COR-L47 (cell line): ENCODE measurements at regions not wholly inside any gene's neighbourhood (a gene's known extent, or its start where the extent isn't known, plus 50 kb on each side); places are given as distances from the start of the nearest gene placed in this dataset.

Experiments
- DNase-seq: peaks from one replicate; lab custom pipeline; 2025; lab: John Stamatoyannopoulos, UW

GRCh38 chr1:232445361-232446106, 184.4 kb downstream of the SIPA1L2 start:
- no peak for DNase-seq

GRCh38 chr1:232443372-232443771, 186.6 kb downstream of the SIPA1L2 start:
- DNase-seq: no peak

DNA sequence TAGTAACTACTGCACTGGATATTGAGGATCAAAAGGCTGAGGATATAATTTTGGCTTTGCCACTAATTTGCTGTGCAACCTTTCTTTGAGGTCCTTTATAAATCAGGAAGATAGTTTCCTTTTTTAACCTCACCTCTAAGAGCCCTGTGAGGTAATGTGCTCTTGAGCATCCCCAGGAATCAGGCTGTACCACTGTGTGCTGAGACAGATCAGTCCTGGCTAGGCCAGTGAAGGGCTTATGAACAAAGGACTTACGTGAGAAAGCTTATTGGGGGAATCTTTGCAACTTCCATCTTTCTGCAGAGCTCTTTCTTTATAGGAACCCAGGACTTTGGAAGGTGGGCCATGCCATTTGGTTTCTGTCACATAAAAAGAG, 188.9 kb downstream of the SIPA1L2 start:
- no peak for DNase-seq

DNA sequence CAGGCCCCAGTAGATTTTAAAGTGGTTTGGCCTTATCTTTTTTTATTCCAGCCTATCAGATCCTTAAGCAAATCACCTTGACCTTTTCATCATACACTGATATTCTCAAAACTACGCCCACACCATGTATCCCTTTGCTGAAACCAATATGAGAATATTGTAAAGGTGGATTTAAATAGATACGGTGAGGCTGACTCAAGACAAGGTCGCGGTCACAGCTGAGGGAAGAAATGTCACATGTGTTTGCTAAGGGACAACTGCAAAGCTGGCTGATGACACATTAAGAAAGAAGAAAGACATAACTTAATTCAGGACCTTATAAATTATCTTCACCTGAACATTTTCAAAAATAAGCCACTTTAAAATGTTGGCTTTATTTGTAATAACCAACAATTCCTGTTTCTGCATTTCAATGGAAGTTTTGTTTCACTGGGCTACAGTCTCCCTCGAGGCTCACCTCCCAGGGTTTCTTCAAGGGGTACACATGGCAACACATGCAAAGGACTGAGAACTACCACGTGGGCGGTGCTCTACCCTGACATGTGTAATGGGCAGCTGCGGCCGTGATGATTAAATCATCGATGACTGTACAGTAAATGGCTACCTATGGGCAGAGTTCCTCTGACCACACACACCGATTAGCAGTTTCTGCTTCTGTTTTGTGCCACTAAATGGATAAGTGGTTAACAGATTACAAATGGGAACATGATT, 189.5 kb downstream of the SIPA1L2 start:
- DNase-seq: no peak

DNA sequence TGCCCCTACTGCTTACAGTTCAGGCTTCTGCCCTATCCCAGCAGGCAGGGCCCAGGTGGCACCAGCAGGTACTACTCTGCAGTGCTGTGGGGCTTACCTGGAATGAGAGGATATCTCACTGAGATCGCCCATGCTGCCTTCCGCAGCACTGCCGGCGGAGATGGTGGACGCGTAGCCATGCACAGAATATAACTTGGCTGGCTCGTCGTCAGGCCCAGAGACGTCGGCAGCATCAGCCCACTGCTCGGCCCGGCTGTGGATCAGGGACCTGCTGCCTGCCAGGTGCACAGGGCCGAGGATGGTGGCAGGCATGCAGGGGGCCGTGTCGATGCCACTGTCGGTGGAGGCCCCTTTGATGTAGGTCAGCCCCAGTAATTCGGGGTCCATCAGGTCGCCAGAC, 190.9 kb downstream of the SIPA1L2 start:
- no peak for DNase-seq

DNA sequence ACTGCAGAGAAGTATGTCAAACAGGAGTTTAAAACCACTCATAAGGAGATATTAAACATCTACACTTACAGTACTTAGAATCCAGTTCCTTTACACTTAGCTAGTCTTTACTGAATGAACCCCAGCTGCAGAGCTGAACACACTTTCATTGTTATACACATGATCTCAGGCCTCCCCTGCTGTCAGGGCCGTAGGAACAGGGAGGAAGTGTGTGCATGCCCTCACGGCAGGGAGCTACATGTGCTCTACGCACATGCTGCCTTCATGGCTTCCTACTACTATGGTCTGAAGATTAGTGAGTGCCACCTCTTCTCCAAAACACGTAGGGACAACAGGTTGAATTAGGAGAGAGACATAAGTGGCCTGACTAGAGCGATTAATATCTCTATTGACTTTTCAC, 191.5 kb downstream of the SIPA1L2 start:
- peak; percentile 32 for DNase-seq

GRCh38 chr1:232437510-232437909, 192.4 kb downstream of the SIPA1L2 start:
- DNase-seq: no peak

DNA sequence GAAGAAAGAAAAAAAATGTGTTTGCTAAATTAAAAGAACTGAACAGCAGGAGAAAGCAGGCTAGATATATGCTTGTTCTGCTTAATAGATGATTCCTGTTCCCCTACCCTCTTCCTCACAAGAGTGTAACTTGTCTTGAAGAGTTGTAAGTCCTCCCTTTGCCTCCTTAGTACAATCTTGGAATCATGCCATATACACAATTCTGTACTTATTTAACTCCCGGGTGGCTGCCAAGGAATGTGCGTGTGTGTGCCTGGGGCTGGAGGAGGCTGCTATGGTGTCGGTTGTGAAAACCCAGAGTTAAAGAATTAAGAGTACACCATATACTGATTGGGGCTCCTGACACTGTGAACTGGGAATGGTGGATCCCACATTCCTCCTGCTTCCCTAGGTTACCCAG, 194.2 kb downstream of the SIPA1L2 start:
- DNase-seq: no peak

- DNase-seq: no peak
These were observed 197.6 kb downstream of the SIPA1L2 start for GRCh38 chr1:232432313-232432712.

- DNase-seq: no peak
These were observed 198.2 kb downstream of the SIPA1L2 start for GRCh38 chr1:232431748-232432147.

DNA sequence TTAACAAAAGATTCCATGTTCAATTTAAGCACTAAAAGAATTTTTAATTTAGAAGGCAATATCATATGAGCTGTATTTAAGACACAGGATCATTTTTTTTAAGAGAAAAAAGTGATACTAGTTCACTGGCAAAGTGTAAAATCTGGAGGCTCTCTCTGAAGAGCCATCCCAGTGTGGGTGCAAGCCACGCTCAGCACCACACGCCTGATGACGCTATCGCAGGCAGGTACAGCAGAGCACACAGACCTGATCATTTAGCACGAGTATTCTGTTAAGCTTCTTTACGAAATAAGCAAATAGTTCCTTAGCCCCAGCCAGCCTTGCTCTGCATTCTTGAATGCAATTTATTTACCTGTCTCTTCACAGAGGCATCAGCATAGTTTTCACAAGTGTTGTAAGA, 198.6 kb downstream of the SIPA1L2 start:
- no peak for DNase-seq

GRCh38 chr1:232430467-232430866, 199.5 kb downstream of the SIPA1L2 start:
- no peak for DNase-seq

DNA sequence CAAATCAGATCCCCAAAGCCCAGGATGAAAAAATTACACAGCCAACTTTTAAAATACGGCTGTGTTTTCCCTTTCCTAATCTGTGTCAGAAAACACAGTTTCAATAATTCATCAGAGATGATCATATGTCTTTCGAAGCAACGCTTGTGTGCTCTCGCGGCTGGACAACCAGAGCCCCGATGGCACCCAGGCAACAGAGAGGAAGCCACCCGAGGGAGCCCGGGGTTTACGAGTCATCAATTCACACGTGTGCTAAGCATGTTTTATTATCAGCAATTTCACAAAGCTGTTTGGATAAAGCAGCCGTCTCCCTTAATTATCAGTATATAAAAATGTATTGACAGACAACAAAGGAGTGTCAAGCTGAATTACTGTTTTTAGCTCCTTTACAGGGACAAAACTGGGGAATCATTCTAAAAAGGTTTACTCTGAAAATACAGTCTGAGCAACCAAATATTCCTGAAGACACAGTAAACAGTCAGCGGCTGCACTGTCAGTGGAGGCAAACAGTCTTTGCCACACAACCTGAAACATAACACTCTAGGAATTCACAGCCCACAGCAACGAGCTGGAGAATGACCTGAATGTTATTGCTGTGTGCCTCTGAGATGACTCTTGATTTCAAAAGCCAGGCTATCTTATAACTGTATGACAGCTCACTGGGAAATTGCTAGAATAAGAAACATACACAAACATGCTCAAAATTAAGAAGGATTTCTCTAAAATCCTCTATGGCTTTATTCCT, 201.0 kb downstream of the SIPA1L2 start:
- DNase-seq: peak; percentile 27

DNA sequence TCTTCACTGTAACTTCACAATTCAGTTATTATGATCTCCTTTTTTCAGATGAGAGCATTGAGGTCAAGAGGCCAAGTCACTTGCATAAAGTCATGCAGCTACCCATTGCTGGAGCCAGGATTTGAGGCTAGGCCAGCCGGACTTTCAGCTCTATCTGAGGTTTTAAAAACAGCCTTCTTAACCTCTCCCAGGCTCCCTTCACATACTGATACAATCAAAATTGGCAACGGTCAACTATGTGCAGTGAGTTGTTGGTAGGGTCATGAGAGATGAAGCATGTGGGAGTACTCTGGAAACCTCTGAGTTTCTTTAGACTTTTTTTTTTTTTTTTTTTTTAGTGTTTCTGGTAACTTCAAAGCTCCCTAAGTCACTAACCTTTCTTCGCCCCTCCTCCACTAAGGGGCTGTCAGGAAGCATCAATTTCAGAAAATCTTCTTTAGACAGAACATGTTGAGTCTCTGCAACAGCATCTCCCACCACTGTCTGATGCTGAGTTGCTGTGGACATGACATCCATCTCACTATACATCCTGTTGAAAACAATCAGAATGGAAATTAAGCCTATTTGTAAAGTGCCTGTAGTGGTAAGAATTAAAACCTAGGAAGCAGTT, 201.8 kb downstream of the SIPA1L2 start:
- DNase-seq: no peak

- DNase-seq: no peak
These were observed 203.1 kb downstream of the SIPA1L2 start for GRCh38 chr1:232426801-232427200.

DNA sequence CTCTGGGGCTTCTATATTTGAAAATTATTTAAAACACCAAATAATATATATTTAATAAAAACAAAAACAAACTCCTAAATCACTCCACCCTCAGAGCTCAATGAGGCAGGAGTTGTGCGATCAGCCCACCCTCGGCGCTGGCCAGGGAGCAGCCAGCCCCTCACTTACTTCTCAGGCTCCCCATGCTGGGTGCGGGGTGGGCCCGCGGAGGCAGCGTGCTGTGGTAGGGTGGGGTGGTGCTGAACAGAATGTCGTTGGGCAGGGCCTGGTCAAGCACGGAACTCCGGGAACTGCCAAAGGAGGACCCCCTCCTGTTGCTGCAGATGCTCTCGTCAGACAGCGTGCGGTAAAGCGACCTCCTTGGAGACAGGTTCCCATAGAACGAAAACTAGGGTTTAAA, 204.5 kb downstream of the SIPA1L2 start:
- DNase-seq: no peak

- DNase-seq: no peak
These were observed 206.3 kb downstream of the SIPA1L2 start for GRCh38 chr1:232423591-232423990.

DNA sequence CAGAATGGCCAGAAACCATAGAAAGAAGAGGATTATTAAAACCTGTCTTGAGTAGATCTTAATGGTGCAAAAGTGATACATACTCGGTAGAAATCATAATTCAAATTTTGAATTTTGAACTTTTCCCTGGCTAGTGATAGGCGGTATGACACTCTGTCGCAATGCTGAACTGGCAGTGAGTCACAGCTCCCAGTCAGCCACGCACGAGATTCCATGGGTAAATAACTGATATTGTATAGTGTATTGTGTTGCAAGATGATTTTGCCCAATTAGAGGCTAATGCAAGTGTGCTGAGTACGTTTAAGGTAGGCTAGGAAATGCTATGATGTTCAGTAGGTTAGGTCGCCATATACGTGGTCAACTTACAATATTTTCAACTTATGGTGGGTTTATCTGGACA, 207.0 kb downstream of the SIPA1L2 start:
- DNase-seq: no peak

DNA sequence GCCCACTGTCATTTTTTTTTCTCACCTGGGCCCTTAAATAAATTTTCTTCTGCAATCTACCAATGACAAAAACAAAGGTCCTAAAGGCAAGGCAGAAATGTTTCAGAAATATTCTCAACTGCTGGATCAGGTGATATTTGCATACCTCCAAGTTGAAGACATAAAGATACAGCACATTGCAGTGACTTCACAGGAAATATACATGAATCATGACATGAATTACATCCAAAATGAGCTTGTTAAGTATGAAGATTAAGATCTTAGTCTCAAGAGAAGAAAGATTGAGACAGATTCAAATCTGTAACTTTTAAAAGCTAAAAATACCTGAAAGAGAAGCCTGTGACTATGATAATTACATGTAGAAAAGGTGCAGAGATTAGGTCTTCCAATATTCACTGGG, 207.8 kb downstream of the SIPA1L2 start:
- DNase-seq: no peak

GRCh38 chr1:232421143-232421796, 208.7 kb downstream of the SIPA1L2 start:
- DNase-seq: peak; percentile 76

DNA sequence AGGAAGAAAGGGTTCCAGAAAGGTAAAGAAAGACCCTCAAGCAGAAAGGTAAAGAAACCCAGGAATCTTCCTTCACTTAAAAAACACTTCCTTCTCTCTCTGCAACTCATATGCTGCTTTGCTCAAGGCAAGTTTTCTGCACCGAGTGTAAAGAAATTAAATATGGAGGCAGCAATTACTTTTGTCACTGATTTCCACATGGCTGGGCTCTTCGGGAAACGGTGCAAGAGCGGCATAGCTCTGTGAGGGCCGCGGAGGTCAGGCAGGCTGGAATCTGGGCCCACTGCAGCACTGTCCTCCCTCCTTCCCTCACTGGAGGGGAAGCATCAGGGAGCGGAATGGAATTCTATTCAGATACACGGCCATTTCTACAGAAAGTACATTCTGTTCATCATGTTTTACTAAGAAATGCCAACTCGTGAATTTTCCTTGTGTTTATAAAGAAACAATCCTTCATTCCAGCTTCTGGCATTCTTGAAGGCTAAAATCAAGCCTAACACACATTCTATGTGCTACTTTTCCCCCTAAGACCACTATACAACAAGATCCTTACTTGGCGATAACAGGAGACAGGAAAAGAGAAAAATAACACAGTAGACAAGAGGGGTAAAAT, 212.2 kb downstream of the SIPA1L2 start:
- DNase-seq: no peak
